HepG2 (cell line): ENCODE measurements at regions not wholly inside any gene's neighbourhood (a gene's known extent, or its start where the extent isn't known, plus 50 kb on each side); places are given as distances from the start of the nearest gene placed in this dataset.

ENCODE experiments used
- ATAC-seq: fragments of 200-7000 bp; cut with Tn5 transposase; 3 replicates; pipeline ENCODE4 v1.9.1; 2020; ENCODE audit warnings: mild to moderate bottlenecking, moderate library complexity
- BruUV-seq: library from RNA; stranded (reverse); fragments of 400-500 nt; replicated peaks from 2 replicates; lab custom pipeline; 2021; lab: Mats Ljungman, UMichigan
- CTCF ChIA-PET: fragments of 300-600 bp; formaldehyde crosslinking; extraction: SDS; loops from one replicate; lab custom pipeline; 2021; ENCODE audit warnings: low total read pairs, inconsistent platforms, low intra/inter-chr PET ratio; lab: Yijun Ruan, JAX
- POLR2A ChIA-PET: fragments of 350-600 bp; sonication (Branson Sonifier 250); formaldehyde crosslinking; loops from one replicate; lab custom pipeline; 2020; ENCODE audit warnings: antibody characterized with exemption, inconsistent platforms; lab: Yijun Ruan, JAX
- DNase-seq: peaks from one replicate; pipeline ENCODE4 v3.0.0-alpha.2; 2015; ENCODE audit warnings: low spot score
- FAIRE-seq: peaks from 3 replicates; lab custom pipeline; 2011; peaks lifted over from hg19 to GRCh38; lab: Jason Lieb, UNC
- H2AFZ ChIP-seq: one replicate; pipeline ENCODE4 v1.6.1; 2011; ENCODE audit warnings: low read length, inconsistent platforms
- H3K27ac ChIP-seq: fragments of 300-600 bp; 3 replicates; pipeline ENCODE4 v1.8.0; 2011; ENCODE audit warnings: mixed run types, mild to moderate bottlenecking, mixed read lengths, low read length, inconsistent platforms; ENCODE audit not compliant: insufficient read depth; ENCODE audit errors: extremely low read length
- H3K27me3 ChIP-seq, 2 experiments: fragments of 200-600 bp in 1 of 2; 2 replicates in 1 of 2; 3 replicates in 1 of 2; pipeline versions ENCODE4 v1.6.0 to v1.8.0; 2011; ENCODE audit warnings: low read length in 2 of 2, mild to moderate bottlenecking in 2 of 2, moderate library complexity in 2 of 2, inconsistent platforms in 1 of 2; ENCODE audit not compliant: insufficient read depth in 2 of 2, control insufficient read depth in 1 of 2
- H3K36me3 ChIP-seq, 2 experiments: fragments of 200-600 bp in 1 of 2; replicated peaks in 1 of 2; 2 replicates in 1 of 2; 3 replicates in 1 of 2; pipeline versions ENCODE4 v1.5.1 to v1.8.0; 2011; ENCODE audit warnings: low read length in 2 of 2, inconsistent platforms in 1 of 2; ENCODE audit not compliant: insufficient read depth in 2 of 2, control insufficient read depth in 1 of 2
- H3K4me1 ChIP-seq: 2 replicates; pipeline ENCODE4 v1.5.1; 2012; ENCODE audit warnings: low read length, inconsistent platforms; ENCODE audit not compliant: insufficient read depth
- H3K4me2 ChIP-seq: 2 replicates; pipeline ENCODE4 v1.6.0; 2011; ENCODE audit warnings: low read depth, low read length, inconsistent platforms
- H3K4me3 ChIP-seq, 3 experiments: fragments of 200-600 bp in 1 of 3; sonication (generic), shearing (Covaris generic) in 1 of 3; replicated peaks in 1 of 3; 2 replicates each; pipeline ENCODE4 v1.5.1; 2011 to 2016; ENCODE audit warnings: low read length in 3 of 3, inconsistent platforms in 2 of 3, low read depth in 2 of 3, mild to moderate bottlenecking in 2 of 3, control low read depth in 1 of 3, mixed read lengths in 1 of 3; ENCODE audit not compliant: insufficient read depth in 1 of 3
- H3K79me2 ChIP-seq: one replicate; pipeline ENCODE4 v1.6.1; 2011; ENCODE audit warnings: low read length, inconsistent platforms; ENCODE audit not compliant: insufficient read depth
- H3K9ac ChIP-seq: 2 replicates; pipeline ENCODE4 v1.6.0; 2011; ENCODE audit warnings: mild to moderate bottlenecking, low read depth, low read length, inconsistent platforms; ENCODE audit not compliant: insufficient read depth
- H3K9me3 ChIP-seq: 2 replicates; pipeline ENCODE4 v1.5.1; 2012; ENCODE audit warnings: mild to moderate bottlenecking, low read length
- H4K20me1 ChIP-seq: 2 replicates; pipeline ENCODE4 v1.6.0; 2011; ENCODE audit warnings: inconsistent platforms, mild to moderate bottlenecking, low read length, moderate library complexity; ENCODE audit not compliant: insufficient read depth
- DMAP1 ChIP-seq: IDR thresholded peaks from 2 replicates; pipeline ENCODE4 v1.6.1; 2016
- FOXA3 ChIP-seq: IDR thresholded peaks from 2 replicates; pipeline ENCODE4 v1.6.1; 2016; ENCODE audit warnings: missing genetic modification reagents, missing compliant biosample characterization
- MEIS1 ChIP-seq: sonication (generic); formaldehyde crosslinking; IDR thresholded peaks from 2 replicates; pipeline ENCODE4 v1.9.0; 2021; ENCODE audit warnings: mild to moderate bottlenecking, missing genetic modification reagents, moderate library complexity, borderline replicate concordance
- PTBP1 ChIP-seq: fragments of 200-400 bp; formaldehyde crosslinking; IDR thresholded peaks from 2 replicates; pipeline ENCODE4 v1.6.1; 2018; ENCODE audit warnings: low read length, low read depth; ENCODE audit not compliant: poor library complexity, severe bottlenecking
- SMAD3 ChIP-seq: sonication (generic); formaldehyde crosslinking; IDR thresholded peaks from 2 replicates; pipeline ENCODE4 v1.4.0; 2020; ENCODE audit warnings: missing genetic modification reagents
- WIZ ChIP-seq: sonication (generic); formaldehyde crosslinking; IDR thresholded peaks from 2 replicates; pipeline ENCODE4 v1.5.1; 2020; ENCODE audit warnings: mild to moderate bottlenecking, missing genetic modification reagents
- YEATS2 ChIP-seq: sonication (generic); formaldehyde crosslinking; IDR thresholded peaks from 2 replicates; pipeline ENCODE4 v1.4.0; 2020; ENCODE audit warnings: missing genetic modification reagents, borderline replicate concordance
- ZNF12 ChIP-seq: sonication (generic); formaldehyde crosslinking; IDR thresholded peaks from 2 replicates; pipeline ENCODE4 v1.5.0; 2020; ENCODE audit warnings: missing genetic modification reagents
- ZNF136 ChIP-seq: sonication (generic); formaldehyde crosslinking; IDR thresholded peaks from 2 replicates; pipeline ENCODE4 v1.8.1; 2022; ENCODE audit warnings: low read depth, mild to moderate bottlenecking, moderate library complexity, missing genetic modification reagents
- ZNF329 ChIP-seq: sonication (generic); formaldehyde crosslinking; IDR thresholded peaks from 2 replicates; pipeline ENCODE4 v1.9.0; 2021; ENCODE audit warnings: low read depth, mild to moderate bottlenecking, missing genetic modification reagents
- ZNF547 ChIP-seq: sonication (generic); formaldehyde crosslinking; IDR thresholded peaks from 2 replicates; pipeline ENCODE4 v1.5.1; 2020; ENCODE audit warnings: mild to moderate bottlenecking, missing genetic modification reagents
- WGBS: methylation state at CpG from one replicate; pipeline ENCODE4 v1.1.6; 2017; ENCODE audit warnings: low lambda C conversion rate; 5-methylcytosine and 5-hydroxymethylcytosine counted together
- in situ Hi-C: cut with HindIII; loops from 2 replicates; pipeline ENCODE4 v1.10.0; 2017; ENCODE audit warnings: low pct_unique_long_range_greater_than_20kb; ENCODE audit not compliant: extremely low pct_ligation_motif_present
- intact Hi-C: fragments of 100-400 bp; cut with micrococcal nuclease; formaldehyde crosslinking; loops from one replicate; pipeline ENCODE4 v1.10.0; 2022; ENCODE audit not compliant: unreplicated experiment
- TF ChIP-seq, protein P1 (sequence below): sonication (generic); formaldehyde crosslinking; IDR thresholded peaks from 2 replicates; pipeline ENCODE4 v1.8.0; 2023; ENCODE audit warnings: mild to moderate bottlenecking, missing genetic modification reagents
- TF ChIP-seq, protein P2 (sequence below): sonication (generic); formaldehyde crosslinking; IDR thresholded peaks from 2 replicates; pipeline ENCODE4 v1.8.1; 2023; ENCODE audit warnings: missing genetic modification reagents, inconsistent platforms, borderline replicate concordance
- TF ChIP-seq, protein P3 (sequence below): sonication (generic); formaldehyde crosslinking; conservative IDR thresholded peaks from 2 replicates; pipeline ENCODE4 v1.8.0; 2022; ENCODE audit warnings: low read depth, missing genetic modification reagents

DNA sequence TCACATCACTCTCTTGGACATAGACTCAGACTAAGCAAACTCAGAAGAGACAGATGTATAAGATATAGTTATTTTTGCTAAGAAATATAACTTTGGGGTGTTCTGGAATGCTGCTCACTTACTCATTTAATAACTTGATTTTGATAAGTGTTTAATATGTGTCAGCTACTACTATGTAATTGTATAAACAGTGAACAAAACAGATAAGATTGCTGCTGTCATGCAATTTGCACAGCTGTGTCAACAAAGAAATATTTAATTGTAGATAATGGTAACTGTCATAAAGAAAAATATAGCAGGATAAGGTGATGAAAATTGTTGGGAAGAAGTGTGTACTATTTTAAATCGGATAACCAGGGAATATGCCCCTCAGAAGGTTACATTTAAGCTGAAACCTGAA lies 84.1 kb upstream of the ZDHHC17 start:
- WGBS, result 0% methylated on average over 1 of the region's 1 CpG

More for the DNA sequence above, 84.1 kb upstream of the ZDHHC17 start:
- H3K9ac ChIP-seq, result no peak overlapping the region
- no peak overlapping the region for H2AFZ ChIP-seq
- no peak for TF ChIP-seq YEATS2 (CRISPR knock-in tag)
- no peak for TF ChIP-seq ZNF12 (CRISPR knock-in tag)
- TF ChIP-seq, protein P1, sequence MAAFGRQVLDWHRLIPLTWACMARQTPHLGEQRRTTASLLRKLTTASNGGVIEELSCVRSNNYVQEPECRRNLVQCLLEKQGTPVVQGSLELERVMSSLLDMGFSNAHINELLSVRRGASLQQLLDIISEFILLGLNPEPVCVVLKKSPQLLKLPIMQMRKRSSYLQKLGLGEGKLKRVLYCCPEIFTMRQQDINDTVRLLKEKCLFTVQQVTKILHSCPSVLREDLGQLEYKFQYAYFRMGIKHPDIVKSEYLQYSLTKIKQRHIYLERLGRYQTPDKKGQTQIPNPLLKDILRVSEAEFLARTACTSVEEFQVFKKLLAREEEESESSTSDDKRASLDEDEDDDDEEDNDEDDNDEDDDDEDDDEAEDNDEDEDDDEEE (CRISPR knock-in tag), result no peak
- TF ChIP-seq ZNF329, result no peak
- no peak for TF ChIP-seq SMAD3 (CRISPR knock-in tag)
- no peak for TF ChIP-seq WIZ (CRISPR knock-in tag)
- TF ChIP-seq, protein P2, sequence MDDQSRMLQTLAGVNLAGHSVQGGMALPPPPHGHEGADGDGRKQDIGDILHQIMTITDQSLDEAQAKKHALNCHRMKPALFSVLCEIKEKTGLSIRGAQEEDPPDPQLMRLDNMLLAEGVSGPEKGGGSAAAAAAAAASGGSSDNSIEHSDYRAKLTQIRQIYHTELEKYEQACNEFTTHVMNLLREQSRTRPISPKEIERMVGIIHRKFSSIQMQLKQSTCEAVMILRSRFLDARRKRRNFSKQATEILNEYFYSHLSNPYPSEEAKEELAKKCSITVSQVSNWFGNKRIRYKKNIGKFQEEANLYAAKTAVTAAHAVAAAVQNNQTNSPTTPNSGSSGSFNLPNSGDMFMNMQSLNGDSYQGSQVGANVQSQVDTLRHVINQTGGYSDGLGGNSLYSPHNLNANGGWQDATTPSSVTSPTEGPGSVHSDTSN (CRISPR knock-in tag), result no peak
- no peak for TF ChIP-seq FOXA3
- TF ChIP-seq, protein P3, sequence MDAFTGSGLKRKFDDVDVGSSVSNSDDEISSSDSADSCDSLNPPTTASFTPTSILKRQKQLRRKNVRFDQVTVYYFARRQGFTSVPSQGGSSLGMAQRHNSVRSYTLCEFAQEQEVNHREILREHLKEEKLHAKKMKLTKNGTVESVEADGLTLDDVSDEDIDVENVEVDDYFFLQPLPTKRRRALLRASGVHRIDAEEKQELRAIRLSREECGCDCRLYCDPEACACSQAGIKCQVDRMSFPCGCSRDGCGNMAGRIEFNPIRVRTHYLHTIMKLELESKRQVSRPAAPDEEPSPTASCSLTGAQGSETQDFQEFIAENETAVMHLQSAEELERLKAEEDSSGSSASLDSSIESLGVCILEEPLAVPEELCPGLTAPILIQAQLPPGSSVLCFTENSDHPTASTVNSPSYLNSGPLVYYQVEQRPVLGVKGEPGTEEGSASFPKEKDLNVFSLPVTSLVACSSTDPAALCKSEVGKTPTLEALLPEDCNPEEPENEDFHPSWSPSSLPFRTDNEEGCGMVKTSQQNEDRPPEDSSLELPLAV (CRISPR knock-in tag), result no peak
- no peak for TF ChIP-seq MEIS1 (CRISPR knock-in tag)
- TF ChIP-seq DMAP1 (CRISPR knock-in tag), result no peak
- no peak for TF ChIP-seq ZNF136 (CRISPR knock-in tag)
- TF ChIP-seq PTBP1, result no peak
- TF ChIP-seq ZNF547 (CRISPR knock-in tag), result no peak
- CTCF ChIA-PET, result no interaction called here
- H3K36me3 ChIP-seq, result no peaks in the 10 kb centered on the region
- no peaks in the 10 kb centered on the region for H3K27me3 ChIP-seq
- H3K4me1 ChIP-seq, result no peaks in the 10 kb centered on the region
- POLR2A ChIA-PET, result no interaction called here
- H3K4me2 ChIP-seq, result no peak overlapping the region
- no peak for ATAC-seq
- no peak for FAIRE-seq
- intact Hi-C loops, result no loop called here
- H4K20me1 ChIP-seq, result no peaks in the 10 kb centered on the region
- no TSS peak for BruUV-seq
- DNase-seq, result no peak
- in situ Hi-C loops, result no loop called here
- no peak overlapping the region for H3K27ac ChIP-seq
- no peak overlapping the region for H3K4me3 ChIP-seq
- H3K9me3 ChIP-seq, result no peaks in the 10 kb centered on the region
- no peaks in the 10 kb centered on the region for H3K79me2 ChIP-seq
